Dedifferentiated amniotic fluid mesenchymal stem cell (primary cell): ENCODE measurements at regions not wholly inside any gene's neighbourhood (a gene's known extent, or its start where the extent isn't known, plus 50 kb on each side); places are given as distances from the start of the nearest gene placed in this dataset.
"Not testable (repeated sequence)": the region's sequence is repeated elsewhere in the genome, so short reads cannot be mapped to it uniquely, and the experiment has no call there.

Experiments used
- DNase-seq: peaks from one replicate; pipeline ENCODE4 v3.0.0-alpha.2; 2016; ENCODE audit errors: extremely low spot score

DNA sequence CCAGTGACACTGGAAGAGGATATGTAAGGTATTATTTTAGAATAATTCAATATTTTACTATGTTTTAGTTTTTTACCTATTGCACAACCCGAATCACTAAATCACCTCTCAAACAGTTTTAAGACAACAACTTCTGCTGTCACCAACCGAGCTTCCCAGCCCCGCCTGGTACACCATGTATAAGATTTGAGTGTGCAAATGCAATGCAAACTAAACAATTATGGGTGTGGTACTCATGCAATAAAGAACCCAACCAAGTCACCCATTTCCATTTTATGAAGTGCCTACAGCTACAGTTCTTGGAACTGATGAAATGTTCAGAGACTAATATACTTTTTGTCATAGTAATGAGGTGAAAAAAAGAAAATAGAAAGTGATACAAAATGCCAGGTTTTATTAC lies 256.2 kb downstream of the TAFA4 start:
- DNase-seq = no peak

DNA sequence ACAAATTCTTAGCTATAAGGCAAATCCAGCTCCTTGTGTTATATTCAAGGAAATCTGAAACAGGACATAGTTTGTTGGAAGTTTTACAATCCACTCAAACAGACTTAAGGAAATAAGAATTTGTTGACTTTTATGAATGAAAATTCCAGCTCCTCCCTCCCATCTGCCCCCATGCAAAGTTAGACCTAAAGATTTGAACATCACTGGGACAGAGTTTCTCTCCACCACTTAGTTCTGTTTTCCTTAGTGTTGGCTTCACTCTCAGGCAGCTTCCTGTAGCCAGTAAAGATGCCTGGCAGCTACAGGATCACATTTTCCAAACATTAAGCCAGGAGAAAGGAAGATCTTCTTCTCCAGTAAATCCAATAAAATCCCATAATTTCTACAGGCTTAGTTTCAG lies 265.0 kb downstream of the TAFA4 start:
- DNase-seq = no peak

DNA sequence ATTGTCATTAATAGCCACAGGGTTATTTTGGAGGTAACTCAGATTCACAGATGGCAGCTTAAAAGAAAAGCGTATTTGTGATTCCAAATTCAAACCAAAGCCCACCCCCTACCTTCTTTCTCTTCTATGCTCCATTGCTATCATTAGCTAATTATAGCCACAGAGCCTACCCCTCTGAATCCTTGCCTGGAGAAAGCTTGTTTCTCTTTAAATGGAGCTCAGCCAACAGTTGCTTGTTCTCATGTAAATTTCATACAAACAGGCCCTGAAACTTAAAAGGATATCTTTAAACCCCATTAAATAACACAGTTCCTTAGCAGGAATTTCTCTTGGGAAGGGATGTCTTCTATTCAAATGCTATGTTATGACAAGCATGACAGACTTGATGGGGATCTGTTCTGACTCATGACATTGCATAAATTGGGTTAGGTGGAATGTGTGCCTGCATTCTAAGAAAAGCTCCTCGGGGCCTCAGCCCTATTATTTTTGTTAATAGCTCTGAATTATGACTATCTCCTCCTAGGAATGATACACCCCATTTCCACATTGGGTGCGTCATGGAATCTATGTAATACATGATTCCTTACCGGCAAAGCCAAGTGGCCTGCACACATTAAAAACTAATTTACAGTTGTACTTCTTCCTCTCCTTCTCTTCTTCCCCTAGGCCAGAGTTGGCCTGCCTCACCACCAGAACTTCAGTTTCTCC lies 265.8 kb downstream of the TAFA4 start:
- DNase-seq = no peak

DNA sequence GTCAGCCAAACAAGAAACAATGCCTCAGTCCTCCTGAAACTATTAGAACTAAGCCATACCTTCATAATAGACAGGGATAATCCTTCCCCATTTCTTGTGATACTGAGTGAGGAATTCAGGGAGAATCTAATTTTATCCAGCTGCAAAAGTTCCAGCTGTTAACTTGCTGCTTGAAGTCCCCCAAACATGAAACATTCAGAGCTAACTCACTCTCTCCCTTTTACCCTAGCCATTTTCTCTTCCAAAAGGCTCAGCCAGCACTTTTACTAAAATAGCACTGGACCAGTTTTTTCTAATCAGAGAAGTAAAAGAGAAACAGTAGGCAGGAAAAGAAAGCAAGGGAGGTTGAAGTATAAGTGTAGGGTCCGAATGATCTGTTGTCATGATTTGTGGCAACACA lies 268.1 kb downstream of the TAFA4 start:
- no peak for DNase-seq

DNA sequence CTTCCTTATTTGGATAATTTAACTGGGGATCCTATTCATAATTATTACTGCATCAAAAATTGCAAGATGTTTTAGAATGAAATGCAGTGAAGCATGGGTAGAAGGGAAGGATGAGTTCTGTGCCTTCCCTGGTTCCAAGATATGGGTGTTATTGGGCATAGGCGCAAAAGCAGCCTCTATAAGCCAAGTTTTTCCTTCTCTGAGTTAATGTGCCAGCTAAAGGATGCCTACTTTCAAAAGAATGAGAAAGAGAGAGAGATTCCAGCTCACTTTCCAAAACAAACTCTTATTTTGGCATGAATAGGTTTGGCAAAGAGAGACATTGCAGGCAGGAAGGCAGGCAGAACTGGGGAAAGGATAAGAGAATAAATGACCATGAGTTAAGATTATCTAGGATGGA lies 270.2 kb downstream of the TAFA4 start:
- no peak for DNase-seq

DNA sequence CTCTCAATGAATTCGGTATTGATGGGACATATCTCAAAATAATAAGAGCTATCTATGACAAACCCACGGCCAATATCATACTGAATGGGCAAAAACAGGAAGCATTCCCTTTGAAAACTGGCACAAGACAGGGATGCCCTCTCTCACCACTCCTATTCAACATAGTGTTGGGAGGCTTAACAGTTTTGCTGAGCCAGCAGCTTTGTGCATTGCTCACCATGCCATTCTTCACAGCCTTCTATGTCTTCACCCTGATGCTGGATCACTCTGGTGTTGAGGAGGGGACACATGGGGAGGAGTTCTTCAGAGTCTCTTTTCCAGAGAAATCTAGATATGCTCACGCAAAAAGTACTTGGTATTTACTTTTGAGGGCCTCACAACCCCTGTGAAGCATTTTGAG lies 281.7 kb downstream of the TAFA4 start:
- not testable (repeated sequence) for DNase-seq

DNA sequence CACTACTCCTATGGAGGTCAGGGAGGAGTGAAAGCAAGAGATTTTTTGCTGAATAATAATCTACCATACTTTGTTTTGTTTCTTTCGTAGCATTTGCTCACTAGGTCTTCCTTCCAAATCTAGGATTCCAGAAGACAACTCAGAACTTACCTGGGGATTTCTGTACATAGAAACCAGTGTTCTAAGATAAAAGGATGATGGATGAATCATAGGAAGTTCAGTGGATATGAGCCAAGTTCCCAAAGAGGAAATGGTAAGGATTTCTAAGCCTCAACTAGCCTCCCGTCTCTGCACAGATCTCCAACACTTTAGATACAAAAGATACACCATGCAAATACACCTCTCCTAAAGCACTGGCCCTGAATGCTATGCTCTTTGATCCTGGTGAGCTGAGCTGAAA lies 283.9 kb downstream of the TAFA4 start:
- DNase-seq = no peak

DNA sequence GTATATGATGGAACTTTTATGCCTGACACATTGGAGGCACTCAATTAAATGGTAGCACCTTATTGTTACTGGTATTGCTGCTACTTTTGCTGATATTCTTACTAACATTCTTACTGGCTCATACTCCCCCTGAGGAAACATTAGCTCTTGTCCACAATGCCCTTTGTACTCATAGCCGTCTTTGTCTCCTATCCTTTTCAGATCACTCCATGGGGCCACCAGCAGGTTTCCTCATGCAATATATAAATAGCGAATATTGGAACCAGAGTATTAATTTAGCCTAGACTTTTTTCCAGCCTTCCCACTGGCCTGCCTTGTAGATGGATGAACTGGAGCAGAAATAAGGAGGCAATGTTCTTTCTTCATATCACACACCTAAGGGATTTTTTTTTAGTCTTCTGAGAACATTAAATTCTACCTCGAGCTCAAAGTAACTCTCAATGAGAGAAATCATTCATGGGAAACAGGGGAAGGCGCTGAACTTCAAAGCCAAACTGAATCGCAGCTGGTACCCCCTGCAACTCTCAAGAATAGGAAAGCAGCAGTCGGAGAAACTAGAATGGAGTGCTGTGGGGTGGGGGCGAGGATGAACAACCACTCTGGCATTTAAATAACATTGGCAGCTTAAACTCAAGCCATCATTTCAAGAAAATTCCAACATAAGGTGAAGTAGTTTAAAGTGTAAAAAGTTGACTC lies 300.3 kb downstream of the TAFA4 start:
- DNase-seq = no peak

DNA sequence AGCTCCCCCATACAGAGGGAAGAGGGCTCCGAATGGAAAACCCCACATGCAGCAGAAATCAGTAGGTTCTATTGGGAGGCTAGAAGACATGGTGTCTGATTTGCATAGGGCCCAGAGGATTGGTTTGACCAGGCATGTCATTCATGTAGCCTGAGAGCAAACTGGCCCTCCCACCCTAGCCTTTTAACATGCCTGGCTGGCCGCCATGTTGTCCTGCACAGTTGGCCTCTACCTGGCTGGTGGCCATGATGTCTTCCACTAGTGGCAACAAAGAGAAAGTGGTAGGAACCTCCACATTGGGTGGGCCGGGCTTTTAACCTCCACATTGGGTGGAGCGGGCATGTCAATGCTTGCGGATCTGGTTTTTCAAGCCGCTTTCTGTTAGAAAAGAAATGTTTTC lies 312.1 kb downstream of the TAFA4 start:
- DNase-seq = no peak

DNA sequence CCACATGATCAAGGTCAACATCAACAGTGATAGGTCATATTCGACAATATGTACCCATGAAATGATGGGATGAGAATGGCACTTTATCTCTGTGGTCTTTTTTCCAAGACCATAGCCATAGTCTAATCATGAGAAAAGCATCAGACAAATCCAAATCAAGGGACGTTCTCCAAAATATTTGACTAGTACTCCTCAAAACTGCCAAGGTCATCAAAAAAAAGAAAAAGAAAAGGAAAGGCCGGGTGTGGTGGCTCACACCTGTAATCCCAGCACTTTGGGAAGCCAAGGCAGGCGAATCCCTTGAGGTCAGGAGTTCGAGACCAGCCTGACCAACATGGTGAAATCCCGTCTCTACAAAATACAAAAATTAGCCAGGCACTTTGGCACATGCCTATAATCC lies 318.3 kb downstream of the TAFA4 start:
- no peak for DNase-seq

DNA sequence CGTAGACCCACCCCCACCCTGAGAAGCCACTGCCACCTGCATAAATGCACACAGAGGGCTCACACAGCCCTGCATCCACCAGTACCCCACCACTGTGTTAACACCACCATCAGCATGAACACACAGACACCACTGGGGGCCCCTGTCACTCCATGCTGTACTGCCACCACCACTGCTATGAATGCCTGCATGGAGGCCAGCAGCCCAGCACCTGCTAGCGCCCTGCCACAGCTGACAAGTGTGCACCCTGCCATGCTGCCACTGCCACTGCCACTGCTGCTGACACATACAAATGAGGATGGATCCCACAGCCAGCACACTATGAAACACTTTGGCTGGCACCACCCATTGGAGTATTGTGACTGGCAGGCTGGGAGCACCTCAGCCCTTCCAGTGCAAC lies 361.0 kb downstream of the TAFA4 start:
- no peak for DNase-seq

DNA sequence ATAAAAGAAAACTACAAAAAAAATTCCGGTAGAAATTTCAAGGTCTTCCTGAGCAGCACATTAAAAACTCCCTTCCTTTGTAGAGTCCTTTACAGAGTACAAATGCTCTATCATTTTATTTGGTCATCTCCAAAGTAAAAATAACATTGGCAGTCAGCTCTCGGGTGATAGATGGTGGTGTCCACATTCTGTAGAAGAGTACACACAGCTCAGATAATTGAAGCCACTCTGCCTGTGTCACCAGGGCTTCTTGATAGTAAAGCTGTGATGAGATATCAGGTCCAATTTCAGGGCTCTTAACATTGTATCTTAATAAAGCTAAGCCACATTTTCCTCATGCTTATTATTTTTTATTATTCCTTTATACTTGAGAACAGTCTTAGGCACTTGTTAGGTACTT lies 371.6 kb downstream of the TAFA4 start:
- no peak for DNase-seq

DNA sequence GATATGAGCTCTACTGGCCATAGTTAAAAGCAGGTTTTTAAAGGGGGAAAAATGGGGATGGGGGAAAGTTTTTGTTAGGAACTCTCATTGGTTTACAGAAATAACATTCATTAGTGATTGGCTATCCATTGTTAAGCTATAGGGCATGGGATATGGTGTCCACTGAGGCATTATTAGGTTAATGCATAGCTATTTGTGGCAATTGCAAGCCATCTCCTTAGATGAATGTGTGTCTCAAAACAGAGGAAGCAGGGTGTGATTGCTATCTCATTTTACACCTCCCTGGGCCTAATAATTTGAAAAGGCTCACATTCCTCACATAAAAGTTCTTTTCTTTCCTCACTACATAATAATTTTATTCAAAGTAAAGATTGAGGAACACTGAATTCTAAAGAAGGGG lies 396.6 kb downstream of the TAFA4 start:
- no peak for DNase-seq

DNA sequence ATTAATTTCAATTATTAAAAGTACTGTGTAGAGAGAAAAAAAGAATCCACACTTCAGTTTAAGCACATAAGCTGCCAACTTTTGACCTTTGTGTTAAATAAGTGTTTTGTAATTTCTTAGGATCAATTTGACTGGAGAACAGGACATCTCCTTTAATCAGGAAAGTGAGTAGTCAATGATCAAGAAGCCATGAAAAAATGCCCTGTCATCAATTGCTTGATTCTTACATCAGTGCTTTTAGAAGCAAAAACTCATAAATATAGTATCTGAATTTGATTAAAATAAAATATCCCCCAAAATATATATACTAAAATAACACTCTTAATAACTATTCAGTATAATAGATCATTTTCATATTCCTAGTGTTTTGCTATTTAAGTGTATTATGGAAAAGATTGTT lies 409.0 kb downstream of the TAFA4 start:
- DNase-seq = no peak

DNA sequence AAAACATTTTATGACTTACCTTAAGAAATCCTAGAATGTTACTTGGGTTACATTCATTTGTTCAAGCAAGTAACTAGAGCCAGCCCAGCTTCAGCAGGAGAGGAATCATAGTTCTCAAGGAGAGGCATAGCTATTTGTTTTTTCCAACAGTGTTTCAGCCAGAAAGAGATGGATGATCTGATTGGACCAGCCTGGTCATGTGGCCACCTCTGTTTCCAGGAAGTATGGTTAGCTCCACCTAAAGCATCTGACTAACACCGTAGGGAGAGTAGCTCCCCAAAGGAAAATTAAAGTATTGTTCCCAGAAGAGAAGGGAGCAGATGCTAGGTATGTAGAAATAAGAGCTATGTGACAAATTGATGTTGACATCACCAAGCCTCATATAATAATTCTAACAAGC lies 417.1 kb downstream of the TAFA4 start:
- DNase-seq = no peak

DNA sequence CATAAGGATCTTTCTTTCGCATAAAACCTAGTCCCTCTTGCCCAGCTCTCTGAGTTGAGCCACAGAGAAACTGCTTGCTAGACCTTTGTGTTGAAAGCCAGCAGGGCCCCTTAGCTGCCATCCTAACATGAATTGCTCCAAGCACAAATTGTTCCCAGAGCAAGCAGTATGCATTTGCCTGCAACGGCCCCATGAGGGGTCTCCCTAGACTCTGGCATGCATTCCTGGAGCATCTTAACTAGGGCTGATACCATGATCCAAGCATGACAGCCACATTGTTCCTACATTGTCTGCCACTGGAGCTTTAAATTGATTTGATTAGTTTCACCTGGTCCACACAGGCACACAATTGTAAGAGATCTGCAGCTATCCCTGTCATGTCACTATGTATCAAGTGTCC lies 428.1 kb downstream of the TAFA4 start:
- DNase-seq = no peak

DNA sequence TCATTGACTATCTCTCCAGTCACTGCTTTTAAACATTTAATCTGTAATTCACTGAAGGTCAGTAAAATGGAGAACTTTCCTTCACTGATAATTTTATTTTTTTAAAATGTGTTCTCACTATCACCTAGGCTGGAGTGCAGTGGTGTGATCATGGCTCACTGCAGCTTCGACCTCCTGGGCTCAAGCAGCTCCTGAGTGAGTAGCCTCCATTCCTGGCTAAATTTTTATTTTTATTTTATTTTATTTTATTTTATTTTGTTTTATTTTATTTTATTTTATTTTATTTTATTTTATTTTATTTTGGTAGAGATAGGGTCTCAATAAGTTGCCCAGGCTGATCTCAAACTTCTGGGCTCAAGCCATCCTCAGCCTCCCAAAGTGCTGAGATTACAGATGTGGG lies 446.5 kb downstream of the TAFA4 start:
- not testable (repeated sequence) for DNase-seq

DNA sequence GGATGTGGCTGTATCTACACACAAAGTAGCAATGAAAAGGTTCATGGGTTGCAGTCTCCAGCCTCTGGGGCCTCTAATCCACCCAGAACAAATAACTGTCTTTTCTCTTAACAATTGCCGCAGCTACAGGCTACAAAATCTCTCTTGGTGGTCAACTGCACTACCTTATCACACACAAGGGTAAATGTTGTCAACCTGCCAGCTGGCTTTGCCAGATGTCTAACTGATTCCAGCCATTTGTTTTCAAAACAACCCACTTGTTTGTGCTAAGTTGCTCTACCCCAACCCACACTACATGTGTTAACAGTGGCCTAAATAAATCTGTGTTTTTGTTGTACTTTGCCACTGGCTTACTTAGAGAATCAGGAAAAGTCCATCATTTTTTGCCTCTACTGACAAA lies 447.3 kb downstream of the TAFA4 start:
- no peak for DNase-seq

DNA sequence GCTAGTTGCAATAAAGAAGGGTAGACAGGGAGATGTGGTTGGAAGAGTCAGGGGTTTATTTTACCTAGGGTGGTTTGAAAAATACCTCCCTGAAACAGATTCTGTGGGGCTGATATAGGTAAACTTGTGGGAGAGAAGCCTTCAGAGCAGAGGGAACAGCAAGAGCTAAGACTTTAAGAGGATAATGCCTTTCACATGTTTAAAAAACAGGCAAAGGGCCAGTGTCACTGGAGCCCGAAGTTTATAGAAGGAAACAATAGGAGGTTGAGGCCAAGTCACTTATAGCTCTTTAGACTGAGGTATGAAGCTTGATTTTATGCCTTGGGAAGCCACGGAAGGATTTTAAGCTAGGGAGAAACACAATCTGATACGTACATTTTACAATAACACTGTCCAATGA lies 448.7 kb downstream of the TAFA4 start:
- no peak for DNase-seq

DNA sequence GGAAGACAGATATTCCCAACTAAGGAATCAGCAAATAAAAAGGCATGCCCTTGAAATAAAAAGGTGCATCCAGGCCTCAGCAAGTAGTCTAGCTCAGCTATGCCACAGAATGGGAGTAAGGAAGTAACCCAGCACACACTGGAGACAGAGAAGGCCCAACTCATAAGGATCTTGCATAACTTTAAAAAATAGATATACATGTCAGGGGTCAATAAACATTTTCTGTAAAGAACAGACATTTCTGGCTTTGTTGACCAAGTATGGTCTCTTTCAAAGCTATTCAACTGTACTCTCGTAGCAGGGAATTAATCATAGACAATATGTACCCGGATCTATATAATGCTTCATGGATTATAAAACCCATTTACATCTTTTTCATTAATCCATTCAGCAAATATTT lies 449.3 kb downstream of the TAFA4 start:
- DNase-seq = no peak

DNA sequence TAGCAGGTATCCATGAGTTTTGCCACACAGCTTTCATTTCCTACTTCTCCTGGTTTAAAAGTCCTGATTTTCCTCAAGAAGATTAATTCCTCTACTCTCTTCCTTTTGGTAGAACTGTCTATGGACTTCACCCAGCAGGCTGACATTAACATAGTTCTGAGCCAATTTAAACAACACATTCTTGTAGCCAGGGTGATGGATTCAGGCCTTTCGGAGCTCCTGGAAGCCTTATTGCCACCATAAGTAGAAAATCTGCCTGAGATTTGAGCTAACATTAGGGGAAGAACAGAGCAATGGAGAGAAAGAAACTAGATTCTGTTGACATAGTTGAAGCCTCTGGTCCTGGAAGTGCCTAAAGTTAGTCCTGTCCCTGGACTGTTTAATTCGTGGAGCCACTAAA lies 449.8 kb downstream of the TAFA4 start:
- DNase-seq = no peak

DNA sequence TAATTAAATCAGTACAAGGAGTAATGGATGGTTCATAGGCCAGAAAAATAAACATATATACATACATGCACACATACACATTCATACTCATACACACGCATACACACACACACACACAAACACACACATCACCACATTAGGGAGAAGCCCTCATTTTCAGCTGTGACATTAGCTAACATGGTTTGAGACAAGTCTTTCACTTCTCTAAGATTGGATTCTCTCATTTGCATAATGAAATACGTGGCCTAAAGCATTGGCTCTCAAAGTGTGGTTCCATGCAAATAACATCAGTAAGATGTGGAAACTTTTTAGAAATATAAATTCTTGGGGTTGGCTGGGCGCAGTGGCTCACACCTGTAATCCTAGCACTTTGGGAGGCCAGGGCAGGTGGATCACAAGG lies 452.6 kb downstream of the TAFA4 start:
- no peak for DNase-seq

DNA sequence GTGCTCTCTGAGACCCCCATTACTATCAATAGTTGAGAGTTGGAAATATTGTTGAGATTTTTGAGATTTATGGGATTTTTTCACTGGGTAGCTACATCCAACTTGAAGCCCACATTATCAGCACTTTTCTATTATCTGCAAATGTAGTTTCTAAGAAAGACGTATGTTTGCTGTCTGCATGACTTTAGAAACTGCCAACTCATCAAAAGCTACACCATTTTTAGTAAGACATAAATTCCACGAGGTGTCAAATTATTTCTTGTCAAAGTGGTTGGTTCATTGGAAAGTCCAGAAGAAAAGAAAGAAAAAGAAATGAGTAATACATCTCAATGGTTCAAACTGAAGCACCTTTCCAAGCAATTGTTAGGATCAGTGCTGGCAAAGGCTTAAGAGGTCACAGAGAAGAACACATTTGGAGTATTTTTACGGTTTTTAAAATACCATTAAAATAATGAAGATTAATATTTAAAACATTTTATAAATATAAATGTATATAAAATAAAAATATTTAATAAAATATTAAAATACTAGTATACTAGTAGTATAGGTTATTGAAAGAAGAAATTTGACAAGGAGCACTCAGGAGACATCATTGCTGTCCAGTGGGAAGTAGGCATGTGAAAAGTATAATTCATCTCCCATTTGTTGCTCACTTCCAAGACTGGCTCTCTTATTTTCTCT lies 463.5 kb downstream of the TAFA4 start:
- DNase-seq = no peak
